GM21390 (cell line): ENCODE measurements at regions not wholly inside any gene's neighbourhood (a gene's known extent, or its start where the extent isn't known, plus 50 kb on each side); places are given as distances from the start of the nearest gene placed in this dataset.

ENCODE experiments used
- ATAC-seq: cut with Tn5 transposase; IDR thresholded peaks from one replicate; pipeline ENCODE4 v1.9.1; 2021; ENCODE audit not compliant: unreplicated experiment

DNA sequence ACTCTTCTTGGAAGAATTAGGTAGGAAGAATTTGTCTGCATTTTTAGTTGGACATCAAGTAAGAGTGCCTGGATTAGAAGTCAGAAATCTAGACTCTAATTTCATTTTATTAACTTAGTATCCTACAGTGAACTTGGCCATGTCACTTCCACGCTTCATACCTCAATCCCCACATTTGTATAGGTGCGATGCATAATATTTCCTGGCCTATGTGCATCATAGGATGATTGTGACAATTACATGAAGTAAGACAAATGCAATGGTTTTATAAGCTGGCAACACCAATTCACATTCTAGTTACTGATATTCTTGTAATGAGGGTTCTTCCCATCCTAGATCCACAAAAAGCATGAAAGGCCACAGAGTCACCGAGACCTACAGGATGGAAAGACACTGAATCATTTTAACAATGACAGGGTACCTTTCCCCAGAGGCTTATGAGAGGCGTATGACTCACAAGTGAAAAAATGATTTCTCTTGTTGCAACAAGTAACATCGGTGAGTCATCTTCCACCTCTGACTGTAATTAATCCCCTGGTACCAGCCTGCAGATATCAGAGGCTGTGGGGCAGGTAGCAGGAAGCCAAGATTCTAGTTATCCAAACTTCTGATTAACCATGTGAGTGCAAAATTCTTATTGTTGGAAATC, 56.0 kb upstream of the OR5AK2 start:
- ATAC-seq = no peak

DNA sequence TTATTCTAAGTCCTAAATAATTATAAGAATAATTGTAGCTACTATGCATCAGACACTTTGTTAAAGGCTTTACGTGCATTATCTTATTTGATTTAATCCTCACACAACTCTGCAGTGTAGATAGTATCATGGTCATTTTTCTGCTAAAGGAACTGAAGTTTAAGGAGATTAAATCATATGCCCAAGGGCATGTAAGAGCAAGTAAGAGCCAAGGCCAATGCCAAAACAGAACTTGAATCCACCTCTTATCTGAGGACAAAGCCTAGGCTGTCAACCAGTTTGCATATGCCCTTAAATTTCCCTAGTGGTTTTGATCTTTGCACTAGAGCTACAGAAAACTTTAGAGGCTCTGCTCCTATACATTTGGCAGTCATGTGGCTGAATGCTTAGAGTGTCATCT, 65.6 kb upstream of the OR5AK2 start:
- no peak for ATAC-seq

DNA sequence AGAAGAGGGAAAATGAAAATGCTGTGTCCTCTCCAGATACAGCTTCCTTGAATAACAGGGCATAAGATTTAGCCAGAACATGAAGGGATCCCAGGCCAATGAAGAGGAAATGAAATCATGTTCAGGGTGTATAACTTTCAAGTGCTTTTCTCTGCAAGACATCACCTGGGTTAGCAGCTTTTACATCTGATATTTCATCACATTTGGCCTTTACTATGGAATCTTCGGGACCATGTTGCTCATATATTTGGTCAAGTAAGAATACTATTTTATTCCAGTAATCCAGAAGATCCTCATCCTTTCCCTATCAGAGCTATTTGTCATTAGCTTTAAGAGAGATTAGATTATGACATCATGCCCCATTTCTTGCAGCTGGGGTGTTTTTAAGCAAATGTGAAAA, 66.3 kb upstream of the OR5AK2 start:
- no peak for ATAC-seq

DNA sequence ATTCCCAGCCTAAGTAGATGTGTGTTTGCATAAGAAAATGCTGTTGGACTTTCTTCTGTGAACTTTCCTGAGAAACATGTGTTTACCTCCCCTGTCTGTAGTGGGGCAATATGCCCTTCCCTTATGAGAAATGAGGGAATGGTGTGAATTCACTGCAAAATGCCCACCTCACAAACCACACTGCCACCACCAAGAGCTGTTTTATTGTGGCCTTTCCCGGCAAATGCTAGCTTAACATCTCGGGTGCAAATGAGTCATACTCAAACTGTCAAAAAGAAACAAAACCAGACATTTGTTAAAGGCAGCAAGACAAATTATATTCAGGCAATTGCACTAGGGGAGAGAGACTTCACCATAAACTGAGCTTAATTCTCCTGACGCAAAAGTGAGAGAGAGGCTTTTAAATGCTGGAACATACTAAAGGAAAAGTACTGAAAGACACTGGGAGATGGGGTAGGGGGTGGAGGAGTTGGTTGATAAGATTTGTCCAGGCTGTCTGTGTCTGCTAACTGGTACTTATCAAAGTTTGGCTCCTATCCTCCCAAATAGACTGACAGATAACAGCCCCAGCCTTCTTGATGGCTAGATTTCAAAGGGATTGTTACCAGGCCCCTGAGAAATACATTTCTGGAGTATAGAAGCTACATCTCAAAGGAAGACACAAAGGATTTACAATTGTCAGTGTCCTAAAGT, 70.9 kb upstream of the OR5AK2 start:
- ATAC-seq = no peak

DNA sequence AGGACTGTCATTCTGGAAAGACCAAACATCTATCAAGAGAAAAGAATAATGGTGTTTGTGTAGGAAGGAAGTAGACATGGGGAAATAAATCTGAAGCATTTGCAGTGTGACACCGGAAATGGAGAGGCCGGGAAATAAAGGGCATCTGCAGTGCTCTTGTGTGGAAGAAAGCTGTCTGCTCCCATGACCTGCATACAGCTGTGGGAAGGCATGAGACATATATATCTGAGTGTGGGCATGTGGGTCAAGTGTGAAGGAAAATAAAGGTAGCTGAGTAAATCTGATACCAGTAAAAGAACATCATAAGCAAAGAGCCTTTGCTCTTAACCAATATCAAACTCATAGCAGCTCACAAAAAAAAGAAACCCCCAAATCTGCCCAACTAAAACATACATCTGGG, 72.1 kb upstream of the OR5AK2 start:
- ATAC-seq = no peak

DNA sequence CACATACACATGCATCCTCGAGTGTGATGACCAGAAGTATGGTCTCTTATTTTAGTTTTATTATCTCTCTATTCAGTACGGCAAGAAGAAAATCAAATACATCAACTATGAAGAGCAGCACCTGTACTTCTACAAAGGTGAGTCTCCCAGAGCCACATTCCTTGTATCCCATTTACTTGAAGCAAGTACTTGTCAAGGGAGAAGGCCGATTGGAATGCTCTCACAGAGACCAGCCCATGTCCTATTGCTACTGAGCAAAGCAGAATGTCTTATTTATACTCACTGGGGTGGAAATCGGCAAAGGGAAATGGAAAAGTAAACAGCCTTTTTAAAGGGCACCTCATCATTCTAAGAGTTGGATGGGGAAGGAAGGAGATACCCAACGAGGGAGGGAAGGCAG, 72.6 kb upstream of the OR5AK2 start:
- ATAC-seq = no peak

DNA sequence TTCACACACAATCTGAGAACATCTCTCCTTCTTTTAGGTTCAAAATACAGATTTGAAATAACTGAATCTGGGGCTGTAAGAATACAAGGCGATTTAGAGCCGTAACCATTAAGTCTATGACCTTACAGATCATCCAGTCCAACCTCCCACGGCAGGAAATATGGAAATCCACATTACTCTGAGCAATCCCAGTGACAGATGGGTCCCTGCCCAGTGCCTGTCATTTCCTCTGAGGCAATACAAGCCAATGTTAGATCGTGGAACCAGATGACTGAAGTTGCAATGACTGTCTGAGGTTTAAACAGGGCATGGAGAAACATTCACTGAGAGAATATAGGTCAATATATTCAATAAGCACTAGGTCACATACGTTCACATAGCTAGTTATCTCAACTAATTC, 77.4 kb upstream of the OR5AK2 start:
- no peak for ATAC-seq

DNA sequence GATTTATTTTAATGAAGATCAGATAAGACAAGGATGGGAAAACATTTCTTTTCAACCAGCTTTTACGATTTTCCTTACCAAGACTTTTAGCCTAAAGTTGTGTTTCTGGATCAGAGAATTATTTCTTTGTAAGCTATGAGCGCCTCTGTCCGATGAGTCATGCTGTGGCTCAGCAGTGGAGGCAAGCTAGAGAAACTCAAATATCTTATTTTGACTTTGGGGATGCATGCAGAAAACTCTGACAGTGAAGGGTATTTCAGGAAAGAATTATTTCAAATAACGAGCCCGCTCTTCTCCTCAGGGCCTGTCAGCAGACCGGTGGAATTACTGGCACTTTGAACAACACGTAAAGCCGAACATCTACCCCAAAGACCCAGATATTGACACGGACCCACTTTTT, 77.9 kb upstream of the OR5AK2 start:
- no peak for ATAC-seq

DNA sequence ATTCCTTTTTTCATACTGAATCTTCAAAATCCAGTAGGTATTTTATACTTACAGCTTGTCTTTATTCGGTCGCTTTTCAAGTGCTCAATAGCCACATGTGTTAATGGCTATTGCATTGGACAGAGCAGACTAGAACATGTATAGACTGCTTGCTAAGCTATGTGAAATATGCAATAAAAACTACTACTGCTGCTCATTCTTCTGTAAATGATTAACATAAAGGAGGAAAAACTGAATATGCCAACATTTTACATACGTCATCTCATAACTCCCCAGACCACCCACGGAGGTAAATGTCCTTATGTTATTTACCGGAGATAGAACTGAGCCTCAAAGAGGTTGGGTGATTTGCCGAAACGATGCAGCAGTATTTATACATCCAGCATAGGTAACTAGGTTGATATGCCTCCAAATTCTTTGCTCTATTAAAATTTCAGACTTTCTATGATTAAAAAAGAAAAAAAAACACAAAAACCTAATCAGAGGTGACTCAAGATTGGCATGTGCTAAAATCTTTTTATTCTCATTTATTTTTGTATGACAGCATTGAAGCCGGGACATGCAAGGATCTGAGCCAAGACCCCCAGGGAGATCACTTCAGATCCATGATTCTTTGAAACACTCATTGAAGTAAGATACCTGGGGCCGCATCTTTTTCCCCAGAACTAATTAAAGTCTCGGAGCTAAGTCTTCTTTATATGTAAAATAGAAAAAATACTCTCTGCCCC, 78.5 kb upstream of the OR5AK2 start:
- ATAC-seq = no peak

DNA sequence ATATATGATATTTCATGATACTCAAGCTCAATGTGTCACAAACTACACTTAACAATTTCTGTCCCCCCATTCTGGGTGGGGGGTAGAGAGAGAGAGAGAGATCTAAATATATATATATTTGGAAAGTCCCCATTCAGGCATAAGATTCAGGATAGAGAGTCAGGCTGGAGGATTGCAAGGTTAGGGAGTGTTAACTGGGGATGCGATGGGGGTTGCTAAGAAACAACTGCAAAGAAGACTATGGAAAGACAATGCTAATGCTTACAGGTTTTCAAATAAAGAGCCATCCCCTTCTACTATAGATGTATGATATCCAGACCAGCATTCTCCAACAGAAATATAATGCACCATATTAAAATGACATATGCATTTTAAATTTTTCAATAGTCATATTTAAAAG, 79.2 kb upstream of the OR5AK2 start:
- no peak for ATAC-seq

DNA sequence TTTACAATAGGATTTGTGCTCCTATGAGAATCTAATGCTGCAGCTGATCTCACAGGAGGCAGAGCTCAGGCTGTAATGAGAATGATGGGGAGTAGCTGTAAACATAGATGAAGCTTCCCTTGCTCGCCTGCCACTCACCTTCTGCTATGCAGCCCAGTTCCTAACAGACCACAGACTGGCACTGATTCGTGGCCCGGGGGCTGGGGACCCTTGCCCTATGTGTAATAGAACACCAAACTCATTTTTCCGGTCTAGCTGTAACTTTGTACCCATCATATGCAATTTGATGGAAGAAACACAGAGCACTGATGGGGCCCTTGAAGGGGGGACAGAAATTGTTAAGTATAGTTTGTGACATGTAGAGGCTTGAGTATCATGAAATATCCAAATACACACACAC, 79.6 kb upstream of the OR5AK2 start:
- no peak for ATAC-seq

DNA sequence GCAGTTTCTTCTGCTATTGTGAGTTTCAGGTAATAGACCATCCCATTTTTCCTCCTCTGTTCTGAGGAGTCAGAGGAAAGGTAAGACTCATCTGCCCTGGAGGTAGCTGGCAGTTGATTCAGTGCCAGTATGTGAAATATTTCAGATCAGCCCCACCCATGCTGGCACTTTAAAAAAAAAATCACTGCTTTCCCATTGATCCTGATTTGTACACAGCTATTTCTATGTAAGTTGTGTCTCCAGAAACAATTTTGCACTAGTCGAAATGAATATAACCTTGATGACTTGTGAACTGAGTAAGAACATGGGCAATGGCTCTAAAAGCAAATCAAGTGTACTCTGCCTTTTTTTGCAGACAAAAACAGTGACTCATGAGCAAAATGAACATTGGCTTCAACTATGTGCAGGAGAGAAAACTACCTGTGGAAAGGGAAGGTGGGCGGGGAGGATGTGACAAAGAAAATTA, 82.0 kb upstream of the OR5AK2 start:
- no peak for ATAC-seq

DNA sequence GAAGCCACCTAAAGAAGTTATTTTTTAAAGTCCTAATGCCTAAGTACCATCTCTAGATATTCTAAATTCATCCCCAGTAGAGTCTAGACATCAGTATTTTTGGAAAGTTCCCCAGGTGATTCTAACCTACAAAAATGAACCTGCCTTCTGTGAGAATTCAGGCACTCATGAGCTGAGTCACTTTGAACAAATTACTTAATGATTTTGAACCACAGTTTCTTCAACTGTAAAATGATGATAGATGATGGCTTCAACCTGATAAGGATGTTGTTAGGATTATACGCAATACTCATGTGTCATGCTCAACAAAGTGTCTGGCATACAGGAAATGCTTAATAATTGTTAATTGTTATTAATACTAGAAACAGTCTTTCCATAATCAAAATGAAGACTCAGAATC, 82.8 kb upstream of the OR5AK2 start:
- ATAC-seq = no peak

DNA sequence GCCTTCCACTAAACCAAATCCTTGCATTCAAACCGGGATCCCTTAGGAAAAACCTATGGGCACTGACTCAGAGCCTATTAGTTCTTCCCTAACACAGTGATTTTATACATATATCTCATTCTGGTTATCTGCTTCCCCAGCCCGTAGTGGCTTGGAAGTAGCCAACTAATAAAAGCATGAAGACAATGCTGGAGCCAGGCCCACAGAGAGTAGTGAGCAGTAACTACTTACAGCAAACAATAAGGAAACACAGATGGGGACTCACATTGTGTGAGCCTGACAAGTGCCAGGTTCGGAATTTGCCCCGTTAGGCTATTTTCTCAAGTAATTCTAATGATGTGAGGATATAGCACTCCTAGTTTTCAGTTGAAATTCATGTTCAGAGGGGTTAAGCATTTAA, 83.3 kb upstream of the OR5AK2 start:
- ATAC-seq = no peak

DNA sequence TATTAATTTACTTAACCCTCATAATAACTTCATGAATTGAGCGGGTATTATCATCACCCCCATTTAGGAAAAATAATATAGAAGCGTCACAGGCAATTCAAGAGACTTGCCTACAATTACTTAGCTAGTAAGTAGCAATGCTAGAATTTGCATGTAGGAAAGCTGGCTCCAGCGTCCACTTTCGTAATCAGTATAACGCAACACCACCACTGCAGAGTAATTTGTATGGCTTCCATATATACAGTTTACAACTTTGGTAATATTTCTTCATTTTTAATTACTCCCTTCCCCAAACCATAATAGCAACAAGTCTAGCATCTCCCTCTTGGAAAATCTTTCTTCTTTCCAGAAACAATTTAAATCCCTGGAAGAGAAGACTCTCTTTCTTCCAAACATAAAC, 89.9 kb upstream of the OR5AK2 start:
- no peak for ATAC-seq

DNA sequence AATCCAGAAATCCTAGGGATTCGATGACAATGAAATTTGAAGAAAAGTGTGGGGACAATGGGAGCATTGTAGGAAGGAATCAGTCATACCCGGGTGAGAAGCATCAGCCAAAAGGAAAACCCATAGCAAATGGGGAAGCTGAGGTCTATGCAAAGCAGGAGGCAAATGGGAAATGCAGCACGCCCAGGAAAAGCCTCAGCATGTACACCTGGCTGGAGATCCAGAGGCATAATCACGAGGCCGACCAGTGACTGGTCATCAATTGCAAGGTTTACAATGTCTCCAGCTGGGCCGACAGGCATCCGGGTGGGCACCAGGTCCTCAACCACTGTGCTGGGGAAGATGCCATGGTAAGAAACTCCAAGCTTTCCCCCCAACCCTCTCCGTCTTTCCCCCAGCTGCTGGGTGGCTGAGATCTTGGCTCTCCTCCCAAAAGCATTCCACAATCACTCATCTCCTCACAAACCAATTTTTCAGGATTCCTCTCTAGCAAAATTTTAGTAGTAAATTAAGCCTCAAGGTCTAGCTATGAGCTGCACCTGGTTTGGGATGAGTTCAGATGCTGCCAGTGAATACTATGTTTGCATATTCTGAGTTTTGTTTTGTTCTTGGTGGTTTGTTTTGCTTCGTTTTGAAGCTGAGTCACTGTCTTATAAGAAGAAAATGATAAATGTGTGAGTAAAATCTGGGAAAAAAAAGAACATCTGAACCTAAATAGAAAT, 98.0 kb upstream of the OR5AK2 start:
- ATAC-seq = no peak

DNA sequence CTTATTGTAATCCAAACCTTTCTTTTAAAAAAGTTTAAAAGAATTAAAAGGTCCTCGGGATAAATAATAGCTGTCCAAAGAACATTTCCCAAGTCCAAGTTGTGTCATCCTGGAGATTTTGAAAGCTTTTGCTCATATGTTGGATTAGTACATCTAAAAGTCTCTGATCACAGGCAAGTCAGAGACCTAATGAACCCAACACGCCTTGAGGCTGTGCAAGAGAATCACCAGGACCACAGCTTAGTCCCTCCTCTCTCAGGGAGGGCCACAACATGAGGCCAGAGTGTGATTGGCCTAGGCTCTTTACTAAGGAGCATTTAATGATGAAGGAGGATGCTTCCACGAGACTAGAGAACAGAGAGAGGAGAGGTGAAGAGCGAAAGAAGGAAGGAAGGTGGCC, 98.7 kb upstream of the OR5AK2 start:
- ATAC-seq = no peak

DNA sequence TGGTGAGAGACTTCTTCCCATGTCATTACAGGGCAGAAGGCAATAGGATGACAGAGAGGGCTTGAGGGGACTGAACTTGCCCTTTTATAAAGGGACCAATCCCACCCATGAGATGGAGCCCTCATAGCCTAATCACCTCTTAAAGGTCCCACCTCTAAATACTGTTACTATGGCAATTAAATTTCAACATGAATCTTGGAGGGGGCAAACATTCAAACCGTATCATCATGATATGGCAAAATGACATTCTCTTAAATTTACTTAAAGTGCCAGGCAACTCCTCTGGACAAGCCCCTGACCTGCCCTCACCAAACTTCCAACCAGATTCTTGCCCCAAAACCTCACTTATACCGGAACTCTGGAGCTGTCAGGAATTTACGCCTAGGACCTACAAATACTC, 100.8 kb upstream of the OR5AK2 start:
- ATAC-seq = no peak

DNA sequence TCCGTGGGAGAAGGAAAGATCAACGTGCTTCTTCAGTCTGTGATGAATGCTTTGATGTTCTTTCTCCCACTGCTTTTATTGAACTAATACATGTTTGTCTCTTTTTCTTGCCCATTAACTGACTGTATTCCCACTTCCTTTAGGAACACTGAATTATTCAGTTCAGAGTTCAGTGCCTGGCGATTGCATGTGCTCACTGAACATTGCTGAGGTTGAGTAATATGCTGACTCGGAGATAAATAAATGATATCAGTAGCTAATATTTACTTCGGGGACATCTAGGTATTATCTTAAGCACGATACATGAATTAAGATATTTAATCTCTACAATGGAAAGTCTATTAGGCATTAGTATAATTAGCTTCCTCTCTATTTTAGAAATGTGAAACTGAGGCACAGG, 102.3 kb upstream of the OR5AK2 start:
- ATAC-seq = no peak

DNA sequence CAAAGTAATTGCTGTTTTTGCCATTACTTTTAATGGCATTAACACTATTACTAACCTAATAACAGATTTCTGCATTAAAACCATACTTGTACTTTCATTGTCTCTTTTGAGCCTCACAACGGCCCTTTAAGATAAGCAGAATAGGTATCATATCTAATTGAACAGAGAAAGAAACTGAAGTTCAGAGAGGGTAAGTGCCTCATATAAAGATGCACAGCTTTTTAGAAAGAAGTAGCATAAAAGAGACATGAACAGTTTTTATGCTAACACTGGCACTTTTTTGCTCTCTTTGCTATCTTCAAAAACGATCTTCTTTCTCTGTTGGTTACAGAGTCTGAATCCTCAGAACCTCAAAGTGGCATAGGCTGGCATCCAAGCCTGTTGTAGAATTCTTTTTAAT, 102.9 kb upstream of the OR5AK2 start:
- no peak for ATAC-seq

DNA sequence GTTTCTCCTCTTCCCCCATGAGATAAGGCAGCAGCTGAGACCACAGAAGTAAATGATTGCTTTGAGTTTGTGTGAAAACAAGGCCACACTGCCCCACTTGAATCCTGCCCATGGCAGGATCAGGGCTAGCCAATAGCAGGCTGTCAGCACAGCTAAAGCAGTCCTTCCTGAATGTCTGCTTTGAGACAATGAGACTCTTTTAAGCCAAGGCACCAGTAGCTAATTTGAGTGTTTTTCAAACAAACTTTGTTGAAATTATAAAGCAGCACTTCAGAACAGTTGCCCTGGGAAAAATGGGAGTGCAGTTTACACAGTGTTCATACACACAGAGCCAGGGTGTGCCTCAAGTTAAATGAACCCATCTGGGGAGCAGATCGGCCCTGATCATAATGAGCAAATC, 103.5 kb upstream of the OR5AK2 start:
- ATAC-seq = no peak
